ENCODE measurements at regions not wholly inside any gene's neighbourhood (a gene's known extent, or its start where the extent isn't known, plus 50 kb on each side); places are given as distances from the start of the nearest gene placed in this dataset.

GRCh38 chr6:134690048-134690447 lies 259.9 kb downstream of the ALDH8A1 start:
- no peak for TF ChIP-seq CTCF (IDR thresholded peaks at IDR 0.05; ENCODE audit: low read depth, low read length, poor library complexity, severe bottlenecking)
- no peak for TF ChIP-seq EZH2phosphoT487 (IDR thresholded peaks at IDR 0.05; ENCODE audit: borderline replicate concordance, low read length)
- H3K27me3 ChIP-seq (ENCODE audit: control insufficient read depth, low read length), result peaks cover 2% of the 10 kb centered on the region; the same call in 1 of the 2 replicates
- no peaks in the 10 kb centered on the region for H3K9me3 ChIP-seq (ENCODE audit: control insufficient read depth, insufficient read depth, low read length)
- no peak overlapping the region for H3K27ac ChIP-seq (ENCODE audit: low read depth, low read length)
- no peaks in the 10 kb centered on the region for H3K36me3 ChIP-seq (ENCODE audit: control insufficient read depth, low read length)
- no peaks in the 10 kb centered on the region for H3K79me2 ChIP-seq (ENCODE audit: control insufficient read depth, low read length)
- no peaks in the 10 kb centered on the region for H4K20me1 ChIP-seq (ENCODE audit: control insufficient read depth, insufficient read depth, low read depth, low read length)
- no peaks in the 10 kb centered on the region for H3K9me2 ChIP-seq (replicated peaks; ENCODE audit: control insufficient read depth, low read length)
- no peak overlapping the region for H3K4me3 ChIP-seq (ENCODE audit: low read length)
- H3K4me1 ChIP-seq (ENCODE audit: control insufficient read depth, low read length), result no peaks in the 10 kb centered on the region
- H3K4me2 ChIP-seq (ENCODE audit: low read length), result no peak overlapping the region
- H3F3A ChIP-seq (ENCODE audit: control insufficient read depth, insufficient read depth), result no peaks in the 10 kb centered on the region

GRCh38 chr6:134689641-134690040 lies 260.3 kb downstream of the ALDH8A1 start:
- no peaks in the 10 kb centered on the region for H3K79me2 ChIP-seq (ENCODE audit: control insufficient read depth, low read length)

GRCh38 chr6:134689177-134689576 lies 260.7 kb downstream of the ALDH8A1 start:
- TF ChIP-seq EZH2phosphoT487 (IDR thresholded peaks at IDR 0.05; ENCODE audit: borderline replicate concordance, low read length) (no peak), CTCF (IDR thresholded peaks at IDR 0.05; ENCODE audit: low read depth, low read length, poor library complexity, severe bottlenecking) (no peak)
- no peaks in the 10 kb centered on the region for H4K20me1 ChIP-seq (ENCODE audit: control insufficient read depth, insufficient read depth, low read depth, low read length)
- no peaks in the 10 kb centered on the region for H3K79me2 ChIP-seq (ENCODE audit: control insufficient read depth, low read length)
- peaks cover 2% of the 10 kb centered on the region; the same call in 1 of the 2 replicates for H3K27me3 ChIP-seq (ENCODE audit: control insufficient read depth, low read length)
- no peaks in the 10 kb centered on the region for H3F3A ChIP-seq (ENCODE audit: control insufficient read depth, insufficient read depth)
- no peak overlapping the region for H3K4me3 ChIP-seq (ENCODE audit: low read length)
- H3K4me1 ChIP-seq (ENCODE audit: control insufficient read depth, low read length), result no peaks in the 10 kb centered on the region
- H3K27ac ChIP-seq (ENCODE audit: low read depth, low read length), result no peak overlapping the region
- H3K9me2 ChIP-seq (replicated peaks; ENCODE audit: control insufficient read depth, low read length), result no peaks in the 10 kb centered on the region
- no peaks in the 10 kb centered on the region for H3K9me3 ChIP-seq (ENCODE audit: control insufficient read depth, insufficient read depth, low read length)
- no peaks in the 10 kb centered on the region for H3K36me3 ChIP-seq (ENCODE audit: control insufficient read depth, low read length)
- H3K4me2 ChIP-seq (ENCODE audit: low read length), result no peak overlapping the region

More at GRCh38 chr6:134689641-134690040, 260.3 kb downstream of the ALDH8A1 start:
- Histone ChIP-seq H3K27me3 (ENCODE audit: control insufficient read depth, low read length) (peaks cover 2% of the 10 kb centered on the region; the same call in 1 of the 2 replicates), H3K4me1 (ENCODE audit: control insufficient read depth, low read length) (no peaks in the 10 kb centered on the region), H3K4me2 (ENCODE audit: low read length) (no peak overlapping the region), H3K9me3 (ENCODE audit: control insufficient read depth, insufficient read depth, low read length) (no peaks in the 10 kb centered on the region), H3K36me3 (ENCODE audit: control insufficient read depth, low read length) (no peaks in the 10 kb centered on the region), H3K27ac (ENCODE audit: low read depth, low read length) (no peak overlapping the region), H3F3A (ENCODE audit: control insufficient read depth, insufficient read depth) (no peaks in the 10 kb centered on the region), H3K9me2 (replicated peaks; ENCODE audit: control insufficient read depth, low read length) (no peaks in the 10 kb centered on the region), H4K20me1 (ENCODE audit: control insufficient read depth, insufficient read depth, low read depth, low read length) (no peaks in the 10 kb centered on the region), H3K4me3 (ENCODE audit: low read length) (no peak overlapping the region)
- TF ChIP-seq CTCF (IDR thresholded peaks at IDR 0.05; ENCODE audit: low read depth, low read length, poor library complexity, severe bottlenecking), result no peak
- no peak for TF ChIP-seq EZH2phosphoT487 (IDR thresholded peaks at IDR 0.05; ENCODE audit: borderline replicate concordance, low read length)

Measured in DOHH2 (cell line).